ENCODE measurements at regions not wholly inside any gene's neighbourhood (a gene's known extent, or its start where the extent isn't known, plus 50 kb on each side); places are given as distances from the start of the nearest gene placed in this dataset.

- Histone ChIP-seq H3K27me3 (no peaks in the 10 kb centered on the region), H3K4me3 (no peak overlapping the region), H3K4me1 (no peaks in the 10 kb centered on the region), H3K9me3 (peaks cover 0 to 4% (median 0%) of the 10 kb centered on the region in 11 donors), H3K36me3 (no peaks in the 10 kb centered on the region), H3K27ac (no peak overlapping the region)
- no peak for TF ChIP-seq CTCF (IDR thresholded peaks at IDR 0.05)
- 41 to 55% methylated on average over 1 of the region's 1 CpG for WGBS, 2 donors
- DNase-seq: no peak
- intact Hi-C loops (cut with DNase I): no loop called here
- ATAC-seq: no peak
Measured at GRCh38 chr7:86504229-86504628, 139.5 kb upstream of the GRM3 start.

GRCh38 chr7:86499986-86500385 lies 143.7 kb upstream of the GRM3 start:
- DNase-seq (no peak), ATAC-seq (no peak)
- no peaks in the 10 kb centered on the region for H3K36me3 ChIP-seq
- no peak overlapping the region for H3K27ac ChIP-seq
- TF ChIP-seq CTCF (IDR thresholded peaks at IDR 0.05): no peak
- no peaks in the 10 kb centered on the region for H3K27me3 ChIP-seq
- 78 to 85% methylated on average over 1 of the region's 1 CpG for WGBS, 2 donors
- no peak overlapping the region for H3K4me3 ChIP-seq
- intact Hi-C loops (cut with DNase I): no loop called here
- H3K9me3 ChIP-seq: no peaks in the 10 kb centered on the region
- no peaks in the 10 kb centered on the region for H3K4me1 ChIP-seq

- no peak overlapping the region for H3K4me3 ChIP-seq
- no peaks in the 10 kb centered on the region for H3K27me3 ChIP-seq
- no peak overlapping the region for H3K27ac ChIP-seq
- WGBS, 2 donors: 76 to 81% methylated on average over 3 of the region's 3 CpGs
- intact Hi-C loops (cut with DNase I): no loop called here
- ATAC-seq (no peak), DNase-seq (no peak)
- H3K9me3 ChIP-seq: peaks cover 0 to 10% (median 0%) of the 10 kb centered on the region in 11 donors
- no peaks in the 10 kb centered on the region for H3K36me3 ChIP-seq
- no peak for TF ChIP-seq CTCF (IDR thresholded peaks at IDR 0.05)
- no peaks in the 10 kb centered on the region for H3K4me1 ChIP-seq
Measured at GRCh38 chr7:86485827-86486226, 157.9 kb upstream of the GRM3 start.

GRCh38 chr7:86479144-86479543 lies 164.6 kb upstream of the GRM3 start:
- Histone ChIP-seq H3K4me3 (no peak overlapping the region), H3K4me1 (no peaks in the 10 kb centered on the region), H3K36me3 (no peaks in the 10 kb centered on the region), H3K9me3 (peaks cover 0 to 4% (median 0%) of the 10 kb centered on the region in 11 donors), H3K27ac (no peak overlapping the region), H3K27me3 (no peaks in the 10 kb centered on the region)
- peak in 1 of 2 donors; percentile 3 for DNase-seq
- 42 to 64% methylated on average over 2 of the region's 2 CpGs for WGBS, 2 donors
- ATAC-seq: peak in 5 of 8 donors; percentile 27 to 58 (median 33)
- intact Hi-C loops (cut with DNase I): loop anchor here in 1 of 10 donors (10.0 kb wide), 1 partner anchor 594 kb away; no protein-coding TSS in a partner anchor
- no peak for TF ChIP-seq CTCF (IDR thresholded peaks at IDR 0.05)
